Glomerular endothelial cell (primary cell): ENCODE measurements at regions not wholly inside any gene's neighbourhood (a gene's known extent, or its start where the extent isn't known, plus 50 kb on each side); places are given as distances from the start of the nearest gene placed in this dataset.

Source experiments
- DNase-seq: peaks from one replicate; pipeline ENCODE4 v3.0.0-alpha.2; 2011; ENCODE audit warnings: low read depth, low spot score; ENCODE audit errors: extremely low read depth

- no peak for DNase-seq
These were observed 103.3 kb upstream of the ZFHX3 start for GRCh38 chr16:73151225-73151624.

GRCh38 chr16:73150786-73151185 lies 102.9 kb upstream of the ZFHX3 start:
- no peak for DNase-seq

GRCh38 chr16:73149334-73149733 lies 101.4 kb upstream of the ZFHX3 start:
- no peak for DNase-seq

GRCh38 chr16:73147958-73148357 lies 100.0 kb upstream of the ZFHX3 start:
- no peak for DNase-seq

- no peak for DNase-seq
These were observed 97.4 kb upstream of the ZFHX3 start for GRCh38 chr16:73145166-73145880.

GRCh38 chr16:73143576-73144422 lies 95.9 kb upstream of the ZFHX3 start:
- DNase-seq, result no peak

GRCh38 chr16:73143002-73143401 lies 95.1 kb upstream of the ZFHX3 start:
- DNase-seq, result no peak

GRCh38 chr16:73142053-73142854 lies 94.3 kb upstream of the ZFHX3 start:
- no peak for DNase-seq

- no peak for DNase-seq
These were observed 93.0 kb upstream of the ZFHX3 start for GRCh38 chr16:73140929-73141328.

GRCh38 chr16:73131156-73131862 lies 83.4 kb upstream of the ZFHX3 start:
- no peak for DNase-seq

- no peak for DNase-seq
These were observed 81.5 kb upstream of the ZFHX3 start for GRCh38 chr16:73129455-73129854.

GRCh38 chr16:73126525-73126853 lies 78.6 kb upstream of the ZFHX3 start:
- DNase-seq, result no peak

- DNase-seq, result no peak
These were observed 78.1 kb upstream of the ZFHX3 start for GRCh38 chr16:73125850-73126524.

GRCh38 chr16:73124665-73125375 lies 76.9 kb upstream of the ZFHX3 start:
- DNase-seq, result no peak

GRCh38 chr16:73124097-73124652 lies 76.2 kb upstream of the ZFHX3 start:
- DNase-seq, result no peak

GRCh38 chr16:73122604-73123391 lies 74.9 kb upstream of the ZFHX3 start:
- no peak for DNase-seq

GRCh38 chr16:73116576-73116975 lies 68.6 kb upstream of the ZFHX3 start:
- DNase-seq, result no peak

- no peak for DNase-seq
These were observed 65.4 kb upstream of the ZFHX3 start for GRCh38 chr16:73113336-73113735.
